ENCODE measurements at regions not wholly inside any gene's neighbourhood (a gene's known extent, or its start where the extent isn't known, plus 50 kb on each side); places are given as distances from the start of the nearest gene placed in this dataset.

DNA sequence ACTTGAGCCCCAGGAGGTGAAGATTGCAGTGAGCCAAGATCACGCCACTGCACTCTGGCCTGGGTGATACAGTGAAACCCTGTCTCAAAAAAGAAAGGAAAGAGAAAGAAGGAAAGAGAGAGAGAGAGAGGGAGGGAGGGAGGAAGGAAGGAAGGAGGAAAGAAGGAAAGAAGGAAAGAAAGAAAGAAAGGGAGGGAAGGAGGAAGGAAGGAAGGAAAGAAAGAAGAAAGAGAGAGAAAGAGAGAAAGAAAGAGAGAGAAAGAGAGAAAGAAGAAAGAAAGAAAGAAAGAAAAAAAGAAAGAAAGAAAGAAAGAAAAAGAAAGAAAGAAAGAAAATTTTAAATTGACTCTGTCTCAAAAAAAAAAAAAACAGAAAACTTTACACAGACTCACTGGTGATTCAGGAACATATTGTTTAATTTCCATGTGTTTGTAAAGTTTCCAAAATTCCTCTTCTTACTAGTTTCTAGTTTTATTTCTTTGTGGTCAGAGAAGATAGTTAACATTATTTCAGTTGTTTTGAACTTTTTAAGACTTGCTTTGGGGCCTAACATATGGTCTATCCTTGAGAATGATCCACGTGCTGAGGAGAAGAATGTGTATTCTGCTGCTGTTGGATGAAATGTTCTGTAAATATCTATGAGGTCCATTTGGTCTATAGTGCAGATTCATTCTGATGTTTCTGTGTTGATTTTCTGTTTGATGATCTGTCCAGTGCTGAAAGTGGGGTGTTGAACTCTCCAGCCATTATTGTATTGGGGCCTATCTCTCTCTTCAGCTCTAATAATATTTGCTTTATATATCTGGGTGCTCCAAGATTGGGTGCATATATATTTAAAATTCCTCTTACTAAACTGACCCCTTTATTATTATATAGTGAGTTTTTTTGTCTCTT, 204.4 kb upstream of the SERP2 start:
- intact Hi-C loops (cut with DNase I): no loop called here
- Histone ChIP-seq H3K4me3 (no peak overlapping the region), H3K27ac (no peak overlapping the region), H3K9me3 (no peaks in the 10 kb centered on the region), H3K36me3 (no peaks in the 10 kb centered on the region), H3K27me3 (no peaks in the 10 kb centered on the region), H3K4me1 (peaks cover 0 to under 1% (median under 1%) of the 10 kb centered on the region in 4 donors)
- DNase-seq: no peak
- WGBS, 2 donors: 87 to 88% methylated on average over 2 of the region's 2 CpGs
- TF ChIP-seq POLR2A (IDR thresholded peaks at IDR 0.05) (no peak), EP300 (IDR thresholded peaks at IDR 0.05) (no peak), CTCF (IDR thresholded peaks at IDR 0.05) (no peak), POLR2AphosphoS5 (IDR thresholded peaks at IDR 0.05) (no peak)

DNA sequence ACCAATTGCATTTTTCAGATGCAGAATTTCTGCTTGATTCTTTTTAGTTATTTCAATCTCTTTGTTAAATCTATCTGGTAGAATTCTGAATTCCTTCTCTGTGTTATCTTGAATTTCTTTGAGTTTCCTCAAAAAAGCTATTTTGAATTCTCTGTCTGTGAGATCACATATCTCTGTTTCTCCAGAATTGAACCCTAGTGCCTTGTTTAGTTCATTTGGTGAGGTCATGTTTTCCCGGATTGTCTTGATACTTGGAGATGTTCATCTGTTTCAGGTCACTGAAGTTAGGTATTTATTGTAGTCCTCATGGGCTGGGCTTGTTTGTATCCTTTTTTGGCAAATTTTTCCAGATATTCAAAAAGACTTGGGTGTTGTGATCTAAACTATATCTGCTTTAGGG, 202.9 kb upstream of the SERP2 start:
- peaks cover 0 to 16% (median 15%) of the 10 kb centered on the region in 4 donors for H3K4me1 ChIP-seq
- 89 to 91% methylated on average over 1 of the region's 1 CpG for WGBS, 2 donors
- H3K27ac ChIP-seq: no peak overlapping the region
- TF ChIP-seq CTCF (IDR thresholded peaks at IDR 0.05): no peak
- no peak for TF ChIP-seq EP300 (IDR thresholded peaks at IDR 0.05)
- no peak for TF ChIP-seq POLR2AphosphoS5 (IDR thresholded peaks at IDR 0.05)
- no peaks in the 10 kb centered on the region for H3K36me3 ChIP-seq
- H3K27me3 ChIP-seq: no peaks in the 10 kb centered on the region
- H3K4me3 ChIP-seq: no peak overlapping the region
- no peaks in the 10 kb centered on the region for H3K9me3 ChIP-seq
- DNase-seq: no peak
- intact Hi-C loops (cut with DNase I): no loop called here

DNA sequence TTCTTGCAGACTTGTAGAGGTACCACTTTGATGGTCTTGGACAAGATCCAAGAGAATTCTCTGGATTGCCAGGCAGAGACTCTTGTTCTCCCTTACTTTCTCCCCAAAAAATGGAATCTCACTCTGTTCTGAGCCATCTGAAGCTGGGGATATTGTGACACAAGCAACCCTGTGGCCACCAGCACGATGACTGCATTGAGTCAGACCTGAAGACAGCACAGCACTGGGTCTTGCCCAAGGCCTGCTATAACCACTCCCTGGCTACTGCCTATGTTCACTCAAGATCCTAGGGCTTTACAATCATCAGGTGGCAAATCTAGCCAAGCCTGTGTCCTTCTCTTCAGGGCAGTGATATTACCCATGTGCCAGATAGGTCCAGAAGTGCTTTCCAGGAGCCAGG, 202.5 kb upstream of the SERP2 start:
- Histone ChIP-seq H3K4me1 (peaks cover 0 to 20% (median 19%) of the 10 kb centered on the region in 4 donors), H3K9me3 (no peaks in the 10 kb centered on the region), H3K4me3 (no peak overlapping the region), H3K27ac (no peak overlapping the region), H3K27me3 (no peaks in the 10 kb centered on the region), H3K36me3 (no peaks in the 10 kb centered on the region)
- TF ChIP-seq POLR2A (IDR thresholded peaks at IDR 0.05): no peak
- TF ChIP-seq CTCF (IDR thresholded peaks at IDR 0.05): no peak
- TF ChIP-seq EP300 (IDR thresholded peaks at IDR 0.05): no peak
- TF ChIP-seq POLR2AphosphoS5 (IDR thresholded peaks at IDR 0.05): no peak
- WGBS, 2 donors: 92 to 95% methylated on average over 1 of the region's 1 CpG
- intact Hi-C loops (cut with DNase I): no loop called here
- DNase-seq: no peak

- no peaks in the 10 kb centered on the region for H3K36me3 ChIP-seq
- no peak overlapping the region for H3K27ac ChIP-seq
- TF ChIP-seq POLR2A (IDR thresholded peaks at IDR 0.05) (no peak), EP300 (IDR thresholded peaks at IDR 0.05) (no peak)
- peaks cover 0 to 25% (median 24%) of the 10 kb centered on the region in 4 donors for H3K4me1 ChIP-seq
- no peak for DNase-seq
- no peak overlapping the region for H3K4me3 ChIP-seq
- no peaks in the 10 kb centered on the region for H3K9me3 ChIP-seq
- H3K27me3 ChIP-seq: no peaks in the 10 kb centered on the region
- intact Hi-C loops (cut with DNase I): no loop called here
Measured at GRCh38 chr13:44171861-44172260, 201.8 kb upstream of the SERP2 start.

DNA sequence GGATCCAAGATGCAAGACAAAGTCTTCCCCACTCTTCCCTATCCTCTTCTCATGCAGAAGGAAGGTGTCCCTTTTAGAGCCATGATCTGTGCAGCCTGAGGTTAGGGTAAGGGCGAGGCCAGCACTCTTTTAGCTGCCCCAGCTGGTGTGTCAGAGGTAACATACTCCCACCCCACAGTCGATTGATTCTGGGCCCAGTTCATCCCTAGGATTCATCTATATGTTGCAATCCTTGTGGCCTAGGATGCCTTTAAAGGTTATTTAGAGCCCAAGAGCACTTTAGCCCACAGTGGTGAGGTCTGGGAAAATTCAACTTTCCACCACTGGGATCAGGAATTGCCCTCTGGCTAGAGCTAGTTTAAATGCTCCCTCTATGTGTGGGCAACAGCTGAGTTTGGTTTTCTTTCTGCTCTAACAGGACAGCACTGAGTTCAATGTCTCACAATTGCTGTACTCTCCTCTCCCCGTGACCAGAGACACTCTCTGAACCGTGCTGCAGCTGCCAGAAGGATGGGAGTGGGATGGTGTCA, 201.3 kb upstream of the SERP2 start:
- no peaks in the 10 kb centered on the region for H3K27me3 ChIP-seq
- H3K9me3 ChIP-seq: no peaks in the 10 kb centered on the region
- TF ChIP-seq POLR2AphosphoS5 (IDR thresholded peaks at IDR 0.05): no peak
- no peak for TF ChIP-seq POLR2A (IDR thresholded peaks at IDR 0.05)
- no peak for TF ChIP-seq EP300 (IDR thresholded peaks at IDR 0.05)
- no peak for TF ChIP-seq CTCF (IDR thresholded peaks at IDR 0.05)
- intact Hi-C loops (cut with DNase I): no loop called here
- H3K36me3 ChIP-seq: no peaks in the 10 kb centered on the region
- WGBS, 2 donors: 75 to 87% methylated on average over 4 of the region's 4 CpGs
- no peak overlapping the region for H3K27ac ChIP-seq
- DNase-seq: no peak
- peaks cover 0 to 25% (median 24%) of the 10 kb centered on the region in 4 donors for H3K4me1 ChIP-seq
- no peak overlapping the region for H3K4me3 ChIP-seq

Data from sigmoid colon (tissue), 6 donors.